ENCODE measurements at regions not wholly inside any gene's neighbourhood (a gene's known extent, or its start where the extent isn't known, plus 50 kb on each side); places are given as distances from the start of the nearest gene placed in this dataset.

- DNase-seq (ENCODE audit: extremely low read depth in 1 of 2, low read depth in 1 of 2) = no peak
Measured at GRCh38 chr2:103734911-103735310, 973.1 kb downstream of the TMEM182 start.

GRCh38 chr2:103738108-103738507, 976.3 kb downstream of the TMEM182 start:
- DNase-seq (ENCODE audit: extremely low read depth in 1 of 2, low read depth in 1 of 2) = no peak

- no peak for DNase-seq (ENCODE audit: extremely low read depth in 1 of 2, low read depth in 1 of 2)
Measured at GRCh38 chr2:103738606-103739005, 976.8 kb downstream of the TMEM182 start.

- DNase-seq (ENCODE audit: extremely low read depth in 1 of 2, low read depth in 1 of 2) = no peak
Measured at GRCh38 chr2:103739186-103739585, 977.4 kb downstream of the TMEM182 start.

GRCh38 chr2:103739921-103740320, 978.1 kb downstream of the TMEM182 start:
- no peak for DNase-seq (ENCODE audit: extremely low read depth in 1 of 2, low read depth in 1 of 2)

GRCh38 chr2:103740631-103741030, 978.8 kb downstream of the TMEM182 start:
- no peak for DNase-seq (ENCODE audit: extremely low read depth in 1 of 2, low read depth in 1 of 2)

- no peak for DNase-seq (ENCODE audit: extremely low read depth in 1 of 2, low read depth in 1 of 2)
Measured at GRCh38 chr2:103743195-103743594, 981.4 kb downstream of the TMEM182 start.

GRCh38 chr2:103754530-103754929, 992.7 kb downstream of the TMEM182 start:
- no peak for DNase-seq (ENCODE audit: extremely low read depth in 1 of 2, low read depth in 1 of 2)

GRCh38 chr2:103773884-103774283, 1012.1 kb downstream of the TMEM182 start:
- DNase-seq (ENCODE audit: extremely low read depth in 1 of 2, low read depth in 1 of 2) = no peak

- no peak for DNase-seq (ENCODE audit: extremely low read depth in 1 of 2, low read depth in 1 of 2)
Measured at GRCh38 chr2:103780088-103780702, 1018.4 kb downstream of the TMEM182 start.

GRCh38 chr2:103781313-103781712, 1019.5 kb downstream of the TMEM182 start:
- DNase-seq (ENCODE audit: extremely low read depth in 1 of 2, low read depth in 1 of 2) = no peak

GRCh38 chr2:103784261-103784660, 1022.4 kb downstream of the TMEM182 start:
- no peak for DNase-seq (ENCODE audit: extremely low read depth in 1 of 2, low read depth in 1 of 2)

GRCh38 chr2:103785432-103785831, 1023.6 kb downstream of the TMEM182 start:
- DNase-seq (ENCODE audit: extremely low read depth in 1 of 2, low read depth in 1 of 2) = no peak

- no peak for DNase-seq (ENCODE audit: extremely low read depth in 1 of 2, low read depth in 1 of 2)
Measured at GRCh38 chr2:103785956-103786355, 1024.1 kb downstream of the TMEM182 start.

- no peak for DNase-seq (ENCODE audit: extremely low read depth in 1 of 2, low read depth in 1 of 2)
Measured at GRCh38 chr2:103788389-103788788, 1026.6 kb downstream of the TMEM182 start.

- no peak for DNase-seq (ENCODE audit: extremely low read depth in 1 of 2, low read depth in 1 of 2)
Measured at GRCh38 chr2:103788951-103789350, 1027.1 kb downstream of the TMEM182 start.

- no peak for DNase-seq (ENCODE audit: extremely low read depth in 1 of 2, low read depth in 1 of 2)
Measured at GRCh38 chr2:103789381-103790095, 1027.7 kb downstream of the TMEM182 start.

GRCh38 chr2:103792042-103792441, 1030.2 kb downstream of the TMEM182 start:
- no peak for DNase-seq (ENCODE audit: extremely low read depth in 1 of 2, low read depth in 1 of 2)

- no peak for DNase-seq (ENCODE audit: extremely low read depth in 1 of 2, low read depth in 1 of 2)
Measured at GRCh38 chr2:103798291-103798690, 1036.5 kb downstream of the TMEM182 start.

- no peak for DNase-seq (ENCODE audit: extremely low read depth in 1 of 2, low read depth in 1 of 2)
Measured at GRCh38 chr2:103804013-103804412, 1042.2 kb downstream of the TMEM182 start.

GRCh38 chr2:103805746-103806145, 1043.9 kb downstream of the TMEM182 start:
- no peak for DNase-seq (ENCODE audit: extremely low read depth in 1 of 2, low read depth in 1 of 2)

- no peak for DNase-seq (ENCODE audit: extremely low read depth in 1 of 2, low read depth in 1 of 2)
Measured at GRCh38 chr2:103808814-103809213, 1045.1 kb upstream of the POU3F3 start.

GRCh38 chr2:103809415-103809814, 1044.5 kb upstream of the POU3F3 start:
- no peak for DNase-seq (ENCODE audit: extremely low read depth in 1 of 2, low read depth in 1 of 2)

Measured in stimulated activated CD8-positive, alpha-beta memory T cell treated with anti-CD3 and anti-CD28 coated beads, Interleukin-7, amount 100 ng/mL, for 48 hours (primary cell).